ENCODE measurements at regions not wholly inside any gene's neighbourhood (a gene's known extent, or its start where the extent isn't known, plus 50 kb on each side); places are given as distances from the start of the nearest gene placed in this dataset.

- DNase-seq (ENCODE audit: low spot score in 2 of 2) = no peak
- Histone ChIP-seq H3K9me3 (peaks cover 0 to 3% (median under 1%) of the 10 kb centered on the region in 4 donors), H3K27me3 (no peaks in the 10 kb centered on the region), H3K4me1 (no peaks in the 10 kb centered on the region), H3K36me3 (no peaks in the 10 kb centered on the region), H3K4me3 (no peak overlapping the region), H3K27ac (no peak overlapping the region)
- WGBS, 2 donors = 84 to 95% methylated on average over 3 of the region's 3 CpGs
- TF ChIP-seq EP300 (IDR thresholded peaks at IDR 0.05) = no peak
- no peak for TF ChIP-seq POLR2A (IDR thresholded peaks at IDR 0.05)
- TF ChIP-seq CTCF (IDR thresholded peaks at IDR 0.05) = no peak
These were observed 389.3 kb downstream of the BMP4 start for GRCh38 chr14:53567236-53567780.

- no peak for TF ChIP-seq CTCF (IDR thresholded peaks at IDR 0.05)
- TF ChIP-seq EP300 (IDR thresholded peaks at IDR 0.05) = no peak
- no peak for TF ChIP-seq POLR2A (IDR thresholded peaks at IDR 0.05)
- no peak overlapping the region for H3K27ac ChIP-seq
- H3K27me3 ChIP-seq = no peaks in the 10 kb centered on the region
- DNase-seq (ENCODE audit: low spot score in 2 of 2) = no peak
- no peaks in the 10 kb centered on the region for H3K36me3 ChIP-seq
- peaks cover 0 to 9% (median 1%) of the 10 kb centered on the region in 4 donors for H3K9me3 ChIP-seq
- H3K4me3 ChIP-seq = no peak overlapping the region
- no peaks in the 10 kb centered on the region for H3K4me1 ChIP-seq
- 77 to 89% methylated on average over 1 of the region's 1 CpG for WGBS, 2 donors
These were observed 391.8 kb downstream of the BMP4 start for GRCh38 chr14:53564870-53565269.

DNA sequence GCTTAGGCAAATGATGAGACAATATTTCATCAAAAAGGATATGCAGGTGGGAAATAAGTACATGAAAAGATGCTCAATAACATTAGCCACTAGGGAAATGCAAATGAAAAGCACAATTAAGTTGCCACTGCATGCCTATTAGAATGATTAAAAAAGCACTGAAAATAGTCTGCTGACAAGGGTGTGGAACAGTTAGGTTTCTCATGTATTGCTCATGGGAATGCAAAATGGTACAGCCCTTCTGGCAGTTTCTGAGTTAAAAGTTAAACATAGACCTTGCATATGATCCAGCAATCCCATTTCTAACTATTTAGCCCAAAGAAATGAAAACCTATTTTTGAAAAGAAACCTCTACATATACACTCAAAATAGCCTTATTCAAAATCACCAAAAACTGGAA is 393.0 kb downstream of the BMP4 start:
- TF ChIP-seq EP300 (IDR thresholded peaks at IDR 0.05) (no peak), CTCF (IDR thresholded peaks at IDR 0.05) (no peak), POLR2A (IDR thresholded peaks at IDR 0.05) (no peak)
- Histone ChIP-seq H3K4me3 (no peak overlapping the region), H3K9me3 (peaks cover 0 to 9% (median 1%) of the 10 kb centered on the region in 4 donors), H3K27ac (no peak overlapping the region), H3K36me3 (no peaks in the 10 kb centered on the region), H3K27me3 (no peaks in the 10 kb centered on the region), H3K4me1 (no peaks in the 10 kb centered on the region)
- DNase-seq (ENCODE audit: low spot score in 2 of 2) = no peak

- no peak overlapping the region for H3K27ac ChIP-seq
- DNase-seq (ENCODE audit: low spot score in 2 of 2) = no peak
- H3K27me3 ChIP-seq = no peaks in the 10 kb centered on the region
- no peaks in the 10 kb centered on the region for H3K4me1 ChIP-seq
- H3K4me3 ChIP-seq = no peak overlapping the region
- WGBS, 2 donors = 77 to 82% methylated on average over 4 of the region's 4 CpGs
- no peaks in the 10 kb centered on the region for H3K36me3 ChIP-seq
- no peaks in the 10 kb centered on the region for H3K9me3 ChIP-seq
- TF ChIP-seq POLR2A (IDR thresholded peaks at IDR 0.05) (no peak), EP300 (IDR thresholded peaks at IDR 0.05) (no peak), CTCF (IDR thresholded peaks at IDR 0.05) (no peak)
These were observed 400.1 kb upstream of the DDHD1 start for GRCh38 chr14:53553221-53553620.

- DNase-seq (ENCODE audit: low spot score in 2 of 2) = no peak
- Histone ChIP-seq H3K4me3 (no peak overlapping the region), H3K9me3 (no peaks in the 10 kb centered on the region), H3K27me3 (no peaks in the 10 kb centered on the region), H3K4me1 (no peaks in the 10 kb centered on the region), H3K27ac (no peak overlapping the region), H3K36me3 (no peaks in the 10 kb centered on the region)
- TF ChIP-seq EP300 (IDR thresholded peaks at IDR 0.05) (no peak), POLR2A (IDR thresholded peaks at IDR 0.05) (no peak), CTCF (IDR thresholded peaks at IDR 0.05) (no peak)
These were observed 398.7 kb upstream of the DDHD1 start for GRCh38 chr14:53551862-53552261.
